Endothelial cell of umbilical vein (primary cell): ENCODE measurements at regions not wholly inside any gene's neighbourhood (a gene's known extent, or its start where the extent isn't known, plus 50 kb on each side); places are given as distances from the start of the nearest gene placed in this dataset.

Experiments
- BruUV-seq: library from RNA; stranded (reverse); fragments of 400-500 nt; replicated peaks from 2 replicates; lab custom pipeline; 2021; lab: Mats Ljungman, UMichigan
- CTCF ChIA-PET: fragments of 300-600, 350-600 bp; sonication (Branson Sonifier 250); formaldehyde crosslinking; loops from one replicate; lab custom pipeline; 2021; ENCODE audit warnings: antibody characterized with exemption, inconsistent platforms; lab: Charles Lee
- POLR2A ChIA-PET: fragments of 300-600, 350-600 bp; sonication (Branson Sonifier 250); formaldehyde crosslinking; loops from one replicate; lab custom pipeline; 2021; ENCODE audit warnings: antibody characterized with exemption, inconsistent platforms; lab: Charles Lee
- DNase-seq: peaks from one replicate; pipeline ENCODE4 v3.0.0-alpha.2; 2011; ENCODE audit warnings: low read depth, low spot score
- FAIRE-seq: peaks from 2 replicates; lab custom pipeline; 2011; peaks lifted over from hg19 to GRCh38; lab: Jason Lieb, UNC
- H2AFZ ChIP-seq: 2 replicates; pipeline ENCODE4 v1.6.0; 2012; ENCODE audit warnings: low read depth, low read length, control low read depth, inconsistent platforms
- H3K27ac ChIP-seq: 2 replicates; pipeline ENCODE4 v1.5.1; 2011; ENCODE audit warnings: low read depth, mild to moderate bottlenecking, control low read depth, low read length, moderate library complexity; ENCODE audit not compliant: insufficient read depth
- H3K27me3 ChIP-seq, 2 experiments: 2 replicates each; pipeline versions ENCODE4 v1.6.0 to v1.6.1; 2011; ENCODE audit warnings: low read length in 2 of 2, mixed read lengths in 1 of 2; ENCODE audit not compliant: control insufficient read depth in 2 of 2, insufficient read depth in 2 of 2
- H3K36me3 ChIP-seq, 2 experiments: 2 replicates in 1 of 2; 3 replicates in 1 of 2; pipeline ENCODE4 v1.5.1; 2011; ENCODE audit warnings: low read length in 2 of 2, mild to moderate bottlenecking in 1 of 2, moderate library complexity in 1 of 2; ENCODE audit not compliant: control insufficient read depth in 2 of 2, insufficient read depth in 2 of 2; ENCODE audit errors: extremely low read depth in 1 of 2
- H3K4me1 ChIP-seq: 3 replicates; pipeline ENCODE4 v1.5.1; 2011; ENCODE audit warnings: mild to moderate bottlenecking, low read length; ENCODE audit not compliant: control insufficient read depth, insufficient read depth; ENCODE audit errors: extremely low read depth
- H3K4me2 ChIP-seq: 2 replicates; pipeline ENCODE4 v1.6.1; 2011; ENCODE audit warnings: low read length, control low read depth, mixed read lengths; ENCODE audit not compliant: insufficient read depth
- H3K4me3 ChIP-seq, 3 experiments: fragments of 200-600 bp in 1 of 3; sonication (generic), shearing (Covaris generic) in 1 of 3; replicated peaks in 1 of 3; 2 replicates each; pipeline ENCODE4 v1.5.1; 2011 to 2016; ENCODE audit warnings: control low read depth in 3 of 3, low read length in 3 of 3, mild to moderate bottlenecking in 2 of 3, inconsistent platforms in 1 of 3, low read depth in 1 of 3, moderate library complexity in 1 of 3; ENCODE audit not compliant: insufficient read depth in 1 of 3
- H3K79me2 ChIP-seq: 2 replicates; pipeline ENCODE4 v1.6.0; 2012; ENCODE audit warnings: low read length, inconsistent platforms; ENCODE audit not compliant: control insufficient read depth, insufficient read depth
- H3K9ac ChIP-seq: replicated peaks from 2 replicates; pipeline ENCODE3; 2011; ENCODE audit warnings: low read length, control low read depth; ENCODE audit not compliant: insufficient read depth; ENCODE audit errors: extremely low read depth
- H3K9me1 ChIP-seq: replicated peaks from 3 replicates; pipeline ENCODE4 v1.6.0; 2011; ENCODE audit warnings: mild to moderate bottlenecking, low read length; ENCODE audit not compliant: control insufficient read depth, insufficient read depth; ENCODE audit errors: extremely low read depth
- H3K9me3 ChIP-seq: replicated peaks from 2 replicates; pipeline ENCODE4 v1.5.1; 2012; ENCODE audit warnings: low read length, inconsistent platforms; ENCODE audit not compliant: control insufficient read depth, insufficient read depth
- H4K20me1 ChIP-seq: replicated peaks from 2 replicates; pipeline ENCODE3; 2011; ENCODE audit warnings: mild to moderate bottlenecking, low read length; ENCODE audit not compliant: control insufficient read depth, insufficient read depth; ENCODE audit errors: extremely low read depth
- CTCF ChIP-seq, 2 donors: IDR thresholded peaks; 1 replicate in 1 of 2; 2 replicates in 1 of 2; pipeline ENCODE4 v1.5.1; 2011; ENCODE audit warnings: low read length in 2 of 2, mild to moderate bottlenecking in 2 of 2, moderate library complexity in 2 of 2, control low read depth in 1 of 2, inconsistent platforms in 1 of 2, low read depth in 1 of 2; ENCODE audit not compliant: insufficient read depth in 1 of 2; ENCODE audit errors: extremely low read depth in 1 of 2
- FOS ChIP-seq: IDR thresholded peaks from 2 replicates; pipeline ENCODE4 v1.6.1; 2011; ENCODE audit warnings: mild to moderate bottlenecking, low read length, moderate library complexity, borderline replicate concordance; ENCODE audit not compliant: insufficient read depth
- GATA2 ChIP-seq: IDR thresholded peaks from 2 replicates; pipeline ENCODE4 v1.7.0; 2011; ENCODE audit warnings: low read depth, mild to moderate bottlenecking, moderate library complexity, mixed read lengths, low read length; ENCODE audit not compliant: insufficient read length, insufficient read depth
- JUN ChIP-seq: IDR thresholded peaks from 2 replicates; pipeline ENCODE4 v1.6.1; 2011; ENCODE audit warnings: borderline replicate concordance, low read depth; ENCODE audit not compliant: insufficient read length, insufficient read depth
- POLR2A ChIP-seq: IDR thresholded peaks from 2 replicates; pipeline ENCODE4 v1.6.1; 2012; ENCODE audit warnings: low read depth, mild to moderate bottlenecking, control low read depth, low read length
- POLR2AphosphoS5 ChIP-seq: IDR thresholded peaks from 2 replicates; pipeline ENCODE4 v1.6.1; 2012; ENCODE audit warnings: low read depth, mild to moderate bottlenecking, control low read depth, low read length, moderate library complexity; ENCODE audit not compliant: insufficient read depth
- dilution Hi-C: fragments of 300-500 bp; cut with MboI; formaldehyde crosslinking; loops from one replicate; pipeline ENCODE4 v1.15.0; 2019; ENCODE audit warnings: low sequenced_read_pairs; ENCODE audit not compliant: extremely low pct_ligation_motif_present
- intact Hi-C: fragments of 100-400 bp; cut with micrococcal nuclease; formaldehyde crosslinking; loops from one replicate; pipeline ENCODE4 v1.10.0; 2022

- ChIA-PET CTCF (no interaction called here), POLR2A (no interaction called here)
- dilution Hi-C loops: no loop called here
- DNase-seq (peak; percentile 92), FAIRE-seq (peak; percentile 97)
- no TSS peak for BruUV-seq
- Histone ChIP-seq H3K4me2 (no peak overlapping the region), H3K9ac (no peak overlapping the region), H3K27me3 (peaks cover 20 to 24% of the 10 kb centered on the region in 2 experiments), H3K36me3 (no peaks in the 10 kb centered on the region), H3K4me1 (peaks cover 5% of the 10 kb centered on the region), H3K79me2 (no peaks in the 10 kb centered on the region), H3K9me3 (no peaks in the 10 kb centered on the region), H3K27ac (no peak overlapping the region), H2AFZ (no peak overlapping the region), H3K4me3 (no peak overlapping the region), H4K20me1 (no peaks in the 10 kb centered on the region), H3K9me1 (no peaks in the 10 kb centered on the region)
- TF ChIP-seq POLR2A (peak; percentile 23), JUN (peak; percentile 60), POLR2AphosphoS5 (peak; percentile 94), CTCF (IDR thresholded peaks at IDR 0.05; ENCODE audit: extremely low read depth in 1 of 2, insufficient read depth in 1 of 2, low read depth in 1 of 2, low read length in 2 of 2) (no peak), GATA2 (no peak), FOS (peak; percentile 87)
- intact Hi-C loops: loop anchor here (1.0 to 10.0 kb wide), 8 partner anchors 12 to 913 kb away; partner anchors contain the start of gene RHBDD1
Measured at GRCh38 chr2:226649871-226650660, 149.6 kb downstream of the IRS1 start.
